Endodermal cell (in vitro differentiated cells): ENCODE measurements at regions not wholly inside any gene's neighbourhood (a gene's known extent, or its start where the extent isn't known, plus 50 kb on each side); places are given as distances from the start of the nearest gene placed in this dataset.

ENCODE experiments used
- DNase-seq: peaks from one replicate; pipeline ENCODE4 v3.0.0-alpha.2; 2017
- H3K27ac ChIP-seq: 2 replicates; pipeline ENCODE4 v1.5.1; 2013; ENCODE audit warnings: mild to moderate bottlenecking, low read depth, low read length, moderate library complexity
- H3K27me3 ChIP-seq: 2 replicates; pipeline ENCODE4 v1.6.1; 2013; ENCODE audit warnings: mild to moderate bottlenecking, low read length, moderate library complexity; ENCODE audit not compliant: insufficient read depth, control insufficient read depth, poor library complexity, severe bottlenecking
- H3K36me3 ChIP-seq: 2 replicates; pipeline ENCODE4 v1.7.0; 2013; ENCODE audit warnings: mild to moderate bottlenecking, low read length, moderate library complexity; ENCODE audit not compliant: control insufficient read depth, insufficient read depth
- H3K4me1 ChIP-seq: one replicate; pipeline ENCODE4 v1.7.0; 2013; ENCODE audit warnings: low read length; ENCODE audit not compliant: control insufficient read depth, insufficient read depth
- H3K4me3 ChIP-seq: 2 replicates; pipeline ENCODE4 v1.5.1; 2013; ENCODE audit warnings: mild to moderate bottlenecking, low read length, moderate library complexity
- H3K9ac ChIP-seq: 2 replicates; pipeline ENCODE4 v1.6.1; 2013; ENCODE audit warnings: mild to moderate bottlenecking, low read length, moderate library complexity; ENCODE audit not compliant: poor library complexity, severe bottlenecking; ENCODE audit errors: extremely low read depth
- H3K9me3 ChIP-seq: 2 replicates; pipeline ENCODE4 v1.6.1; 2013; ENCODE audit warnings: mild to moderate bottlenecking, low read length, moderate library complexity; ENCODE audit not compliant: control insufficient read depth
- H3K27ac Mint-ChIP-seq: 2 replicates; pipeline ENCODE4 v1.8.0; 2020; ENCODE audit warnings: mixed read lengths
- H3K27me3 Mint-ChIP-seq: 2 replicates; pipeline ENCODE4 v1.8.0; 2021; ENCODE audit warnings: mild to moderate bottlenecking, mixed read lengths; ENCODE audit not compliant: insufficient read depth
- H3K36me3 Mint-ChIP-seq: 2 replicates; pipeline ENCODE4 v1.8.0; 2020; ENCODE audit warnings: low read depth, mixed read lengths
- H3K4me1 Mint-ChIP-seq: 2 replicates; pipeline ENCODE4 v1.8.0; 2020; ENCODE audit warnings: mixed read lengths
- H3K4me3 Mint-ChIP-seq: 2 replicates; pipeline ENCODE4 v1.8.0; 2020; ENCODE audit warnings: mild to moderate bottlenecking, moderate library complexity, mixed read lengths
- H3K9me3 Mint-ChIP-seq: 2 replicates; pipeline ENCODE4 v1.8.0; 2020; ENCODE audit warnings: mild to moderate bottlenecking, mixed read lengths
- WGBS, 2 experiments: methylation state at CpG; one replicate each; pipeline versions ENCODE4 v1.1.5 to v1.1.7; 2013; ENCODE audit warnings: missing lambda C conversion rate in 2 of 2, mixed read lengths in 1 of 2; ENCODE audit not compliant: insufficient coverage in 1 of 2, insufficient read length in 1 of 2; 5-methylcytosine and 5-hydroxymethylcytosine counted together
- TF ChIP-seq, protein P1 (sequence below): fragments of 200-600 bp; sonication (generic); conservative IDR thresholded peaks from 2 replicates; pipeline ENCODE4 v1.5.0; 2021; ENCODE audit warnings: antibody characterized with exemption, mild to moderate bottlenecking

DNA sequence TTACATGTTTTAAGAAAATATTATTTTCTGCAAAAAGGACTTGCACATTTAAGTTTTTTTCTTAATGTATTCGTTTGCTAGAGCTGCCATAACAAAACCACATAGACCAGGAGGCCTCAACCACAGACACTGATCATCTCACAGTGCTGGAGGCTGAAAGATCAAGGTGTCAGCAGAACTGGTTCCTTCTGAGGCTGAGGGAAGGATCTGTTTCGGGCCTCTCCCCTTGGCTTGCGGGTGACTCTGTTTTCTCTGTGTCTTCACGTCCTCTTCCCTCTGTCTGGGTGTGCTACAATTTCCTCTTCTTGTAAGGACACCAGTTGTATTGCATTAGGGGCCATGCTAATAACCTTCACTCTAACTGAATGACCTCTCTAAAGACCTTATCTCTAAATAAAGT, 364.2 kb downstream of the IRS2 start:
- WGBS, 2 experiments: 82 to 93% methylated on average over 4 of the region's 4 CpGs
- no peak overlapping the region for H3K27ac ChIP-seq
- no peak overlapping the region for H3K4me3 ChIP-seq
- no peak for DNase-seq
- H3K9me3 Mint-ChIP-seq: no peaks in the 10 kb centered on the region
- no peaks in the 10 kb centered on the region for H3K36me3 ChIP-seq
- no peaks in the 10 kb centered on the region for H3K27me3 Mint-ChIP-seq
- no peaks in the 10 kb centered on the region for H3K36me3 Mint-ChIP-seq
- TF ChIP-seq, protein P1, sequence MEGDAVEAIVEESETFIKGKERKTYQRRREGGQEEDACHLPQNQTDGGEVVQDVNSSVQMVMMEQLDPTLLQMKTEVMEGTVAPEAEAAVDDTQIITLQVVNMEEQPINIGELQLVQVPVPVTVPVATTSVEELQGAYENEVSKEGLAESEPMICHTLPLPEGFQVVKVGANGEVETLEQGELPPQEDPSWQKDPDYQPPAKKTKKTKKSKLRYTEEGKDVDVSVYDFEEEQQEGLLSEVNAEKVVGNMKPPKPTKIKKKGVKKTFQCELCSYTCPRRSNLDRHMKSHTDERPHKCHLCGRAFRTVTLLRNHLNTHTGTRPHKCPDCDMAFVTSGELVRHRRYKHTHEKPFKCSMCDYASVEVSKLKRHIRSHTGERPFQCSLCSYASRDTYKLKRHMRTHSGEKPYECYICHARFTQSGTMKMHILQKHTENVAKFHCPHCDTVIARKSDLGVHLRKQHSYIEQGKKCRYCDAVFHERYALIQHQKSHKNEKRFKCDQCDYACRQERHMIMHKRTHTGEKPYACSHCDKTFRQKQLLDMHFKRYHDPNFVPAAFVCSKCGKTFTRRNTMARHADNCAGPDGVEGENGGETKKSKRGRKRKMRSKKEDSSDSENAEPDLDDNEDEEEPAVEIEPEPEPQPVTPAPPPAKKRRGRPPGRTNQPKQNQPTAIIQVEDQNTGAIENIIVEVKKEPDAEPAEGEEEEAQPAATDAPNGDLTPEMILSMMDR: no peak
- no peak overlapping the region for H3K4me3 Mint-ChIP-seq
- no peaks in the 10 kb centered on the region for H3K4me1 ChIP-seq
- H3K4me1 Mint-ChIP-seq: no peaks in the 10 kb centered on the region
- H3K9ac ChIP-seq: no peak overlapping the region
- H3K27me3 ChIP-seq: no peaks in the 10 kb centered on the region
- H3K9me3 ChIP-seq: no peaks in the 10 kb centered on the region
- H3K27ac Mint-ChIP-seq: no peak overlapping the region

DNA sequence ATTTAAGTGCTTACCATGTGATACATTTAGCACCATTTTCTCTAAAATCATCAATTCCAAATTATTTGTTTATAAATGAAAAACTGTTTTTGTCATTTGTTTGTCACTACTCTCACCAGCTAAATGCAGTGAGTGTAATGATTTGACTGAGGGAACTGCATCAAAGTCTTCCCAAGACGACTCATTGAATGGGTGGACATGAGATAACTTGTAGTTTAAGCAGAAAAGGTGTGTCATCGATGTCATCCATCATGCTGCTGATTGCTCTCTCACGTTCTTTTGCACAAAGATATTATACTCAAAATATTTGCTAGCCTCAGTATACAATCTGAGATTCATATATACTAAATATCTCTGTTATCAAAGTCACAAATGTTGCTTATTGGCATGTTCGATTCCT, 366.5 kb downstream of the IRS2 start:
- Histone ChIP-seq H3K27me3 (no peaks in the 10 kb centered on the region), H3K9me3 (no peaks in the 10 kb centered on the region), H3K9ac (no peak overlapping the region), H3K36me3 (no peaks in the 10 kb centered on the region), H3K4me1 (no peaks in the 10 kb centered on the region), H3K27ac (no peak overlapping the region), H3K4me3 (no peak overlapping the region)
- Mint-ChIP-seq H3K36me3 (no peaks in the 10 kb centered on the region), H3K4me1 (no peaks in the 10 kb centered on the region), H3K27me3 (no peaks in the 10 kb centered on the region), H3K4me3 (no peak overlapping the region), H3K27ac (no peak overlapping the region), H3K9me3 (no peaks in the 10 kb centered on the region)
- WGBS, 2 experiments: 90 to 91% methylated on average over 3 to 4 of the region's 4 CpGs
- TF ChIP-seq, protein P1: no peak
- no peak for DNase-seq

DNA sequence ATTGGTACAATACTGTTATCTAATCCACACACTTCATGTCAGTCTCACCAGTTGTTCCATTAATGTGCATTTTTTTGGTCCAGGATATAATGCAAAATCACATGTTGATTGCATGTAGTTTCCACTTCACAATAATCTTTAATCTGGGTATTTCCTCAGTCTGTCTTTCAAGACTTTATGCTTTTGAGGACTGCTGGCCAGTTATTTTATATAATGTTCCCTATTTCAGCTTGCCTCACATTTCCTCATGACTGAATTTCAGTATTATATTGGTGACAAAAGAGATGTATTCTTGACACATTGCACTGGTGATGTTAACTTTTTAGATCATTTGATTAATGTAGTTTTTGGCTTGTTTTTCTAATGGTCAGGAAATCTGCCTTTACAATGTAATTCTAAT, 368.3 kb downstream of the IRS2 start:
- DNase-seq: no peak
- TF ChIP-seq, protein P1: no peak
- H3K9ac ChIP-seq: no peak overlapping the region
- no peaks in the 10 kb centered on the region for H3K4me1 Mint-ChIP-seq
- no peak overlapping the region for H3K4me3 ChIP-seq
- no peaks in the 10 kb centered on the region for H3K36me3 Mint-ChIP-seq
- no peak overlapping the region for H3K4me3 Mint-ChIP-seq
- H3K27ac Mint-ChIP-seq: no peak overlapping the region
- H3K4me1 ChIP-seq: no peaks in the 10 kb centered on the region
- H3K27me3 Mint-ChIP-seq: no peaks in the 10 kb centered on the region
- H3K9me3 ChIP-seq: no peaks in the 10 kb centered on the region
- no peaks in the 10 kb centered on the region for H3K36me3 ChIP-seq
- no peaks in the 10 kb centered on the region for H3K9me3 Mint-ChIP-seq
- H3K27me3 ChIP-seq: no peaks in the 10 kb centered on the region
- H3K27ac ChIP-seq: no peak overlapping the region
